HFF-Myc (cell line): ENCODE measurements at regions not wholly inside any gene's neighbourhood (a gene's known extent, or its start where the extent isn't known, plus 50 kb on each side); places are given as distances from the start of the nearest gene placed in this dataset.
A peak's percentile ranks its signal among the peaks of the same experiment; 100 is the strongest.
"Not testable (repeated sequence)": the region's sequence is repeated elsewhere in the genome, so short reads cannot be mapped to it uniquely, and the experiment has no call there.

Experiments
- DNase-seq: peaks from one replicate; pipeline ENCODE4 v3.0.0-alpha.2; 2011; ENCODE audit warnings: low read depth; ENCODE audit errors: extremely low read depth
- H3K4me3 ChIP-seq: replicated peaks from 2 replicates; pipeline ENCODE4 v1.5.1; 2011; ENCODE audit warnings: low read depth, mild to moderate bottlenecking, control low read depth, low read length
- CTCF ChIP-seq: IDR thresholded peaks from 2 replicates; pipeline ENCODE4 v1.5.1; 2012; ENCODE audit warnings: mild to moderate bottlenecking, low read depth, low read length, control low read depth; ENCODE audit errors: missing control alignments

GRCh38 chr3:117036259-117036799 is 326.8 kb downstream of the TUSC7 start:
- peak; percentile 56 for DNase-seq

GRCh38 chr3:117045143-117045542 is 335.6 kb downstream of the TUSC7 start:
- no peak overlapping the region for H3K4me3 ChIP-seq
- DNase-seq, result no peak
- no peak for TF ChIP-seq CTCF

More at GRCh38 chr3:117036259-117036799, 326.8 kb downstream of the TUSC7 start:
- 0 out of 2 replicates have a peak overlapping the region, but pooled peaks have one; percentile 10 for H3K4me3 ChIP-seq
- no peak for TF ChIP-seq CTCF

- no peak for TF ChIP-seq CTCF
- no peak overlapping the region for H3K4me3 ChIP-seq
- DNase-seq, result no peak
Measured at GRCh38 chr3:117047951-117048705, 338.5 kb downstream of the TUSC7 start.

- H3K4me3 ChIP-seq, result no peak overlapping the region
- no peak for TF ChIP-seq CTCF
- no peak for DNase-seq
Measured at GRCh38 chr3:117052395-117052794, 342.8 kb downstream of the TUSC7 start.

- TF ChIP-seq CTCF, result no peak
- H3K4me3 ChIP-seq, result no peak overlapping the region
- DNase-seq, result no peak
Measured at GRCh38 chr3:117054556-117054955, 345.0 kb downstream of the TUSC7 start.

- not testable (repeated sequence) for DNase-seq, H3K4me3 ChIP-seq
Measured at GRCh38 chr3:117056946-117057345, 347.4 kb downstream of the TUSC7 start.

- H3K4me3 ChIP-seq, result no peak overlapping the region
- DNase-seq, result no peak
- peak; percentile 19 for TF ChIP-seq CTCF
Measured at GRCh38 chr3:117059067-117059955, 349.7 kb downstream of the TUSC7 start.
